HUDEP-2 (cell line): ENCODE measurements at regions not wholly inside any gene's neighbourhood (a gene's known extent, or its start where the extent isn't known, plus 50 kb on each side); places are given as distances from the start of the nearest gene placed in this dataset.

Experiments used
- DNase-seq, 76 experiments: peaks; one replicate each; lab custom pipeline; 2025; ENCODE audit not compliant: unreplicated experiment in 76 of 76; lab: John Stamatoyannopoulos, UW

DNA sequence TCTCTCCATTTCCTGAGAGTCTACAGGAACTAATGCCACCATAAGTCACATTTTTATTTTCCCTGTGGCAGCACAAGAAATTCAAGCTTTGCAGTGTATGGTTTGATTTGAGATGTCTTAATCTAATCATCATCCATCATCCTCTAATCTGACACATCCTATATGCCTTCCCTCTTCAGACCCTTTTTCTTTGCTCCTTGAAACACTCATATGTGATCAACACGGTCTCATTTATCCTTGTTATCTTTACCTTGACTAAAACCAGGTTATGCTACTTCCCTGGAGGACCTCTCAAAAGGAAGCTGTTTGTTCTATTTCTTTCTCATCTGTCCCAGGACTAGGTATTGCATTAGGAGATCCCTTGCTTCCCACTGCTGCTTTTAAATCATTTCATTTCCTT, 146.9 kb upstream of the MRPS30 start:
- no peak for DNase-seq

DNA sequence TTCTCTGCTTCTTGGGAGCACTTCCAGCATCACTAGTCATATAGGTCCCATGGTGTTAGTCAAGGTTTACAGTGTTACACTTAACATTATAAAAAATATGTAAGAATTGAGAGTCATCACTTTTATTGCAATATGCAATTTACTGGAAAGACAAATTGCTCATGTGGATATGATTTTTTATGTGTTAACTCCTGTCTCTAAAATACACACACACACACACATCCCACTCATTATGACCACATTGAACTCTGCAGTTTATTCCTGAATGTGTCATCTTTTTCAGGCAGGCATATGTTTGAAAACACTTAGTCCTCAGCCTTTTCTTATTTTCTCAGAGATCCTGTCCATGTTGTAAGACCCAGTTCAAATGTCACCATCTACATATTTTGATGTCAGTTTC, 148.5 kb upstream of the MRPS30 start:
- no peak for DNase-seq

GRCh38 chr5:44659334-44659733, 149.4 kb upstream of the MRPS30 start:
- no peak for DNase-seq

- no peak for DNase-seq
Observed at GRCh38 chr5:44652674-44653073, 156.1 kb upstream of the MRPS30 start.

- no peak for DNase-seq
Observed at GRCh38 chr5:44646016-44646415, 162.7 kb upstream of the MRPS30 start.

GRCh38 chr5:44645502-44645901, 163.2 kb upstream of the MRPS30 start:
- no peak for DNase-seq

DNA sequence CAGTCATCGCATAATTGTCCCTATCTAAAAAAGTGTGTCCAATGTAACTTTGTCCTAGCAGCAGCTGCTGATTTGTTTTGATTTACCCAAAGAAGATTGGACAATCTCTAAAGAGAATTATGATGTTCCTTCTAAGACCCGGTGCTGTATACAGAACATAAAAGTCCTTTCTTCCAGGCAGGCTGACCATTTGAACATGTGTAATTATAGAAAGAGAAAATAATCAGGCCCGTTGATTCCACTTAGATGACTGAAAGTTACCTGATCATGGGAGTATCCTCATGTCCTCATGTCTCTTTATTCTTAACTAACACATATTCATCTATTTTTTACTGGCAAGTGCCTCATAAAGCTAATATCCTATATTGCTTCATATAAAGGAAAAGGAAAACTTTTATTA, 164.1 kb upstream of the MRPS30 start:
- DNase-seq: no peak

GRCh38 chr5:44641820-44642219, 166.9 kb upstream of the MRPS30 start:
- DNase-seq: no peak

DNA sequence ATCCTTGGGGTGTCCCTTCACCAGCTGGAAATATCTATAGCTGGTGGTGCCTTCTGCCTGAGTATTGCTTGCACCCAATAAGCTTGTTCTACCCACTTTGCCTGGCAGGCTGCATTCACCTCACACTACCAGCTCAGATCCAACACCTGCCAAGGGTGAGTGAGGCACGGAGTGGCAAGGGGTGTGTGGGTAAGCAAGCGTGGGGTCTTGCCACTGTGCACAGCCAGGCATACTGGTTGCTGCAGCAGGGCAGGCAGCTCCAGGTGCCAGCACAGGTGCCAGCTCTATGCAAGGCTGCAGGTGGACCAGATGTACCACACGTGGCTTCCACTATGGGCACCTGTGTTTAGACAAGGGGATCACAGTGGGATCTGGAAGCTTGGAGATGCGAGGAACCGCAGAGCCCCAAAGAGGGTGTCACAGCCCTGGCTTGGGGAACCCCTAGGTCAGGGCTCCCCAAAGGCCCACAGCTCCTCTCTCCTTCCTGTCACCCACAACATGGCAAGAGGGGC, 167.7 kb upstream of the MRPS30 start:
- DNase-seq: no peak

GRCh38 chr5:44637916-44638869, 170.6 kb upstream of the MRPS30 start:
- no peak for DNase-seq

DNA sequence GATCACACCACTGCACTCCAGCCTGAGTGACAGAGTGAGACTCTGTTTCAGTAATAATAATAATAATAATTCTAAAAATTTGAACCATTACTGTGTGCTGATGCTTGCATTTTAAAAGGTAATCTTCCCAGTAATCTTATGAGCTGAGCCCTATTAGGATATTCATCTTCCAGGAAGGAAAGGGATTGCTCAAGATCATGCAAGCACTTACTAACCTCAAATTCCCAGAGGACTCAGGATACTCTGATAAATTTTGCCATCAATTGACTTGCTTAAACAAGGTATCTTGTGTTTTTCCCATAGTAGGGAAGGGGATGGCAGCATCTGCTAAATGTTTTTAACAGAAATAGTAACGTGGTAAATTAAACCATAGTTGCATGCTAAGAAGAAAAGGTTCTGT, 176.4 kb upstream of the MRPS30 start:
- DNase-seq: no peak

DNA sequence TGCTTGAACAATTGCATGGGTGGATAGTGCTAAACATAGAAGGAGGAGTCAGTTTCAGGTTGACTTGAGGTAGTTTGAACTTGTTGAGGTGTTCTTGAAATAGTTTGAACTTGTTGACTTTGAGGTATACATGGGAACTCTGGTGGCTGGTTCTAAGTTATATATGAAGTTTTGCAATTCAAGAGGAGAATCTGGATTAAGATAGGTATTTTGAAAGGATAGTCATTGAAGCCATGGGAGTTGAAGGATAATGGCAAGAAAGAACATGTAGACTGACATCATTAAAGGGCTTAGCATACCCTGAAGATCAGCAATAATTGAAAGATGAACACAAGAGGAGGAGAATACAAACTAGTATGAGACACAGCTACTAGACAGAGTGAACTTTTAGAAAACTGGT, 181.9 kb upstream of the MRPS30 start:
- DNase-seq: no peak

DNA sequence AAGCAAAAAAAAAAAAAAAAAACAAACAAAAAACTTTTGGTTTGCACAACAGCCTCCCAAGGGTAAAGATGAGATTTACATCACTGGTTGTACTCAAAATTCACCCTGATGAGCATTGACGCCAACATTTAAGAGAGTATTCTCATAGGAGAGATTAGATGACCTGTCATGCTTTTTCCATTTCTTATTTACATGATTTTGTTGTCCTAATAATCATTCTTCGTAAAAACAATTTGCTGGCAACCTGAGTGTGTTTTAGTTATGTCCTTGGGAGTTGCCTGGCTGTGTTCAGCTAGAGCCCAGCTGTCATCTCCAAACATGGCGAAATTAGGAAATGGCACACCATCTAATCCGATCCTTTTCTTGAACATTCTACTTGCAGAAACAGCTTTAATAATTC, 186.4 kb upstream of the MRPS30 start:
- no peak for DNase-seq

- no peak for DNase-seq
Observed at GRCh38 chr5:44619875-44620610, 188.7 kb upstream of the MRPS30 start.

GRCh38 chr5:44614845-44615244, 193.9 kb upstream of the MRPS30 start:
- DNase-seq: no peak

- DNase-seq: no peak
Observed at GRCh38 chr5:44613936-44614335, 194.8 kb upstream of the MRPS30 start.

DNA sequence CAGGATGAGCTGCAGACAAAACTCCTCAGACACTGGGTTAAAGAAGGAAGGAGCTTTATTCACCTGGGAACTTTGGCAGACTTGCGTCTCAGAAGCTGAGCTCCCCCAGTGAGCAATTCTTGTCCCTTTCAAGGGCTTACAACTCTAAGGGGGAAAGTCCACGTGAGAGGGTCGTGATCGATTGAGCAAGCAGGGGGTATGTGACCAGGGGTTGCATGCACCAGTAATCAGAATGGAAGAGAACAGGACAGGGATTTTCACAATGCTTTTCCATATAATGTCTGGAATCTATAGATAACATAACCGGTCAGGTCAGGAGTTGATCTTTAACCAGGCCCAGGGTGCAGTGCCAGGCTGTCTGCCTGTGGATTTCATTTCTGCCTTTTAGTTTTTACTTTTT, 202.8 kb upstream of the MRPS30 start:
- DNase-seq: no peak

- peak in 6 of 76 experiments; percentile 0 to 5 (median 1) for DNase-seq
Observed at GRCh38 chr5:44603496-44604272, 205.1 kb upstream of the MRPS30 start.

GRCh38 chr5:44574678-44575077, 185.5 kb upstream of the FGF10 start:
- no peak for DNase-seq

GRCh38 chr5:44568519-44568918, 179.3 kb upstream of the FGF10 start:
- no peak for DNase-seq

DNA sequence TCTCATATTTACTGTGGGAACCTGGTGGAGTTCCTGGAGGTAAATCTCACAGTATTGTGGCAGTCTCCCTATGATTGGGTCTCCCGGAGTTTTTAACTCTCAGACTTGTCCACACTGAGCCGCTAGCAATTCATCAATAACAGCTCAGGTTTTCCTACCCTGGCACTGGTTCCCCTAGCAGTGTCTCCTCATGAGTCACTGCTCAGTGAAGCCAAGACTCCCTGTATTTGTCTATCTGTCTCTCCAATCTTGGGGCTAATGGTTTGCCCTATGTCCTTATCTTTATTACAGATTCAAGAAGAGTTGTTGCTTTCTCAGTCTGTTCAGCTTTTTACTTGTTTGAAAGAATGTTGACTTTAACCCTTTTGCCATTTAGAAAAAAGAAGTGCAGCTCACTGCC, 176.7 kb upstream of the FGF10 start:
- no peak for DNase-seq
